GM23338 (cell line): ENCODE measurements at regions not wholly inside any gene's neighbourhood (a gene's known extent, or its start where the extent isn't known, plus 50 kb on each side); places are given as distances from the start of the nearest gene placed in this dataset.

Experiments used
- ATAC-seq: fragments of 200-7000 bp; cut with Tn5 transposase; 3 replicates; pipeline ENCODE4 v1.9.1; 2020
- DNase-seq: peaks from one replicate; pipeline ENCODE4 v3.0.0-alpha.2; 2015; ENCODE audit warnings: low spot score
- H2AFZ ChIP-seq: fragments of 200-600 bp; sonication (generic); 2 replicates; pipeline ENCODE4 v1.8.0; 2016; ENCODE audit warnings: antibody characterized with exemption, mild to moderate bottlenecking, moderate library complexity
- H3F3A ChIP-seq: fragments of 200-600 bp; sonication (generic); replicated peaks from 2 replicates; pipeline ENCODE4 v1.8.0; 2017; ENCODE audit warnings: antibody characterized with exemption, mixed run types, low read depth
- H3K27ac ChIP-seq: fragments of 200-600 bp; sonication (generic); 2 replicates; pipeline ENCODE4 v1.6.1; 2016; ENCODE audit warnings: low read depth
- H3K27me3 ChIP-seq: fragments of 200-600 bp; sonication (generic); 2 replicates; pipeline ENCODE4 v1.8.0; 2016; ENCODE audit warnings: mild to moderate bottlenecking, mixed run types, moderate library complexity; ENCODE audit not compliant: insufficient read depth
- H3K36me3 ChIP-seq: fragments of 200-600 bp; sonication (generic); 2 replicates; pipeline ENCODE4 v1.8.0; 2016; ENCODE audit warnings: mild to moderate bottlenecking; ENCODE audit not compliant: insufficient read depth
- H3K4me1 ChIP-seq: fragments of 200-600 bp; sonication (generic); 2 replicates; pipeline ENCODE4 v1.8.0; 2016; ENCODE audit warnings: mild to moderate bottlenecking, moderate library complexity; ENCODE audit not compliant: insufficient read depth
- H3K4me2 ChIP-seq: fragments of 200-600 bp; sonication (generic); 2 replicates; pipeline ENCODE4 v1.7.1; 2017; ENCODE audit warnings: mixed run types
- H3K4me3 ChIP-seq: fragments of 200-600 bp; sonication (generic); 2 replicates; pipeline ENCODE4 v1.6.1; 2016; ENCODE audit warnings: mixed run types
- H3K79me2 ChIP-seq: fragments of 200-600 bp; sonication (generic); replicated peaks from 2 replicates; pipeline ENCODE4 v1.8.0; 2017; ENCODE audit warnings: mild to moderate bottlenecking; ENCODE audit not compliant: insufficient read depth
- H3K9me2 ChIP-seq: fragments of 200-600 bp; sonication (generic); 2 replicates; pipeline ENCODE4 v1.8.0; 2017; ENCODE audit not compliant: insufficient read depth
- H4K20me1 ChIP-seq: fragments of 200-600 bp; sonication (generic); replicated peaks from 2 replicates; pipeline ENCODE4 v1.8.0; 2017; ENCODE audit warnings: mild to moderate bottlenecking; ENCODE audit not compliant: insufficient read depth
- H3K27ac Mint-ChIP-seq: 2 replicates; pipeline ENCODE4 v1.8.0; 2020; ENCODE audit warnings: inconsistent platforms, mild to moderate bottlenecking, moderate library complexity, mixed read lengths
- H3K27me3 Mint-ChIP-seq: 3 replicates; pipeline ENCODE4 v1.8.0; 2022; ENCODE audit warnings: low read depth, mild to moderate bottlenecking, moderate library complexity, mixed read lengths, inconsistent platforms; ENCODE audit not compliant: insufficient read depth, poor library complexity
- H3K36me3 Mint-ChIP-seq: 3 replicates; pipeline ENCODE4 v1.8.0; 2021; ENCODE audit warnings: low read depth, mild to moderate bottlenecking, inconsistent platforms, moderate library complexity, mixed read lengths
- H3K4me1 Mint-ChIP-seq: 3 replicates; pipeline ENCODE4 v1.8.0; 2020; ENCODE audit warnings: mild to moderate bottlenecking, inconsistent platforms, mixed read lengths
- H3K4me3 Mint-ChIP-seq: 3 replicates; pipeline ENCODE4 v1.8.0; 2021; ENCODE audit warnings: moderate library complexity, mild to moderate bottlenecking, inconsistent platforms, mixed read lengths
- H3K9me3 Mint-ChIP-seq: 3 replicates; pipeline ENCODE4 v1.8.0; 2020; ENCODE audit warnings: moderate library complexity, mild to moderate bottlenecking, inconsistent platforms, mixed read lengths
- CREB1 ChIP-seq: fragments of 250-450 bp; sonication (Bioruptor Pico); IDR thresholded peaks from 2 replicates; pipeline ENCODE4 v1.5.0; 2020; ENCODE audit warnings: low read depth, mild to moderate bottlenecking, moderate library complexity
- EZH2 ChIP-seq: fragments of 200-600 bp; sonication (generic); IDR thresholded peaks from one replicate; pipeline ENCODE4 v1.8.0; 2017; ENCODE audit warnings: antibody characterized with exemption, mild to moderate bottlenecking, low read depth; ENCODE audit not compliant: unreplicated experiment
- EZH2phosphoT487 ChIP-seq: fragments of 200-600 bp; sonication (generic); IDR thresholded peaks from one replicate; pipeline ENCODE4 v1.8.1; 2018; ENCODE audit warnings: antibody characterized with exemption; ENCODE audit not compliant: unreplicated experiment
- JUNB ChIP-seq: IDR thresholded peaks from one replicate; pipeline ENCODE4 v1.6.1; 2016; ENCODE audit warnings: antibody characterized with exemption; ENCODE audit not compliant: unreplicated experiment
- POLR2AphosphoS5 ChIP-seq: IDR thresholded peaks from 2 replicates; pipeline ENCODE4 v1.6.1; 2016; ENCODE audit warnings: antibody characterized with exemption, low read depth
- STAT1 ChIP-seq: IDR thresholded peaks from one replicate; pipeline ENCODE4 v1.6.1; 2016; ENCODE audit warnings: antibody characterized with exemption; ENCODE audit not compliant: unreplicated experiment
- ZNF114 ChIP-seq: fragments of 250-450 bp; sonication (Bioruptor Pico); IDR thresholded peaks from 2 replicates; pipeline ENCODE4 v1.5.0; 2020; ENCODE audit warnings: mild to moderate bottlenecking, moderate library complexity
- ZNF331 ChIP-seq: fragments of 250-450 bp; sonication (Bioruptor Pico); IDR thresholded peaks from 2 replicates; pipeline ENCODE4 v1.5.0; 2020; ENCODE audit warnings: low read depth, mild to moderate bottlenecking, moderate library complexity
- TF ChIP-seq, protein P1 (sequence below): IDR thresholded peaks from one replicate; pipeline ENCODE4 v1.6.1; 2018; ENCODE audit warnings: antibody characterized with exemption; ENCODE audit not compliant: unreplicated experiment
- TF ChIP-seq, protein P2 (sequence below), 2 experiments: fragments of 200-600 bp in 1 of 2; sonication (generic) in 1 of 2; conservative IDR thresholded peaks; 2 replicates each; pipeline versions ENCODE4 v1.5.1 to v1.6.1; 2016 to 2017; ENCODE audit warnings: antibody characterized with exemption in 2 of 2, low read depth in 2 of 2, mild to moderate bottlenecking in 2 of 2, moderate library complexity in 1 of 2
- TF ChIP-seq, protein P3 (sequence below): IDR thresholded peaks from 2 replicates; pipeline ENCODE4 v1.6.1; 2016; ENCODE audit warnings: antibody characterized with exemption
- TF ChIP-seq, protein P4 (sequence below): fragments of 250-450 bp; sonication (Bioruptor Pico); IDR thresholded peaks from 2 replicates; pipeline ENCODE4 v1.5.0; 2020; ENCODE audit warnings: mild to moderate bottlenecking, moderate library complexity

GRCh38 chr18:78510091-78510490, 469.5 kb upstream of the SALL3 start (continued):
- TF ChIP-seq CREB1 (CRISPR knock-in tag) (no peak), STAT1 (no peak), ZNF331 (CRISPR knock-in tag) (no peak)

DNA sequence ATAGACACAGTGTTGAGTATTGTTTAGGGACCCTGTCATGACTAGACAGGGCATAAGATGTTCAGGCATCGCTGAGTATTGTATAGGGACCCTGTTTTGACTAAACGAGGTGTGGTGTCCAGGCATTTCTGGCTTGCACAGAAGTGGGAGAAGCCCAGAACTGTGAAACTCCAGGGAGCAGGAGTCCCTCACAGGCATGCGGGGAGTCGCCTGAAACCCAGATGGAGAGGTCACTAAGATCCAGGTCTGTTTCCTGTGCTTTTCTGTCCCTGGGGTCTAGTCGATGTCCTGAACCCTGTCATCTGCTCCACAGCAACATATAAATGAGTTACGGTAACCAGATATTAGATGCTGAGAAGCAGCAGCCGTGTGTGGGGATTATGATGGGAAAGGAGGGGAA, 469.0 kb upstream of the SALL3 start:
- Histone ChIP-seq H3K79me2 (no peaks in the 10 kb centered on the region), H3K27ac (no peak overlapping the region), H3K9me2 (no peaks in the 10 kb centered on the region), H3F3A (no peaks in the 10 kb centered on the region), H3K36me3 (no peaks in the 10 kb centered on the region), H2AFZ (no peak overlapping the region), H3K4me2 (no peak overlapping the region), H3K4me3 (no peak overlapping the region), H3K4me1 (no peaks in the 10 kb centered on the region), H3K27me3 (no peaks in the 10 kb centered on the region), H4K20me1 (no peaks in the 10 kb centered on the region)
- H3K27me3 Mint-ChIP-seq, result peaks cover 9% of the 10 kb centered on the region
- peaks cover 46% of the 10 kb centered on the region for H3K36me3 Mint-ChIP-seq
- TF ChIP-seq ZNF114 (CRISPR knock-in tag) (no peak), POLR2AphosphoS5 (no peak), CREB1 (CRISPR knock-in tag) (no peak), EZH2 (no peak), STAT1 (no peak), JUNB (no peak), ZNF331 (CRISPR knock-in tag) (no peak), EZH2phosphoT487 (no peak)
- TF ChIP-seq, protein P1, sequence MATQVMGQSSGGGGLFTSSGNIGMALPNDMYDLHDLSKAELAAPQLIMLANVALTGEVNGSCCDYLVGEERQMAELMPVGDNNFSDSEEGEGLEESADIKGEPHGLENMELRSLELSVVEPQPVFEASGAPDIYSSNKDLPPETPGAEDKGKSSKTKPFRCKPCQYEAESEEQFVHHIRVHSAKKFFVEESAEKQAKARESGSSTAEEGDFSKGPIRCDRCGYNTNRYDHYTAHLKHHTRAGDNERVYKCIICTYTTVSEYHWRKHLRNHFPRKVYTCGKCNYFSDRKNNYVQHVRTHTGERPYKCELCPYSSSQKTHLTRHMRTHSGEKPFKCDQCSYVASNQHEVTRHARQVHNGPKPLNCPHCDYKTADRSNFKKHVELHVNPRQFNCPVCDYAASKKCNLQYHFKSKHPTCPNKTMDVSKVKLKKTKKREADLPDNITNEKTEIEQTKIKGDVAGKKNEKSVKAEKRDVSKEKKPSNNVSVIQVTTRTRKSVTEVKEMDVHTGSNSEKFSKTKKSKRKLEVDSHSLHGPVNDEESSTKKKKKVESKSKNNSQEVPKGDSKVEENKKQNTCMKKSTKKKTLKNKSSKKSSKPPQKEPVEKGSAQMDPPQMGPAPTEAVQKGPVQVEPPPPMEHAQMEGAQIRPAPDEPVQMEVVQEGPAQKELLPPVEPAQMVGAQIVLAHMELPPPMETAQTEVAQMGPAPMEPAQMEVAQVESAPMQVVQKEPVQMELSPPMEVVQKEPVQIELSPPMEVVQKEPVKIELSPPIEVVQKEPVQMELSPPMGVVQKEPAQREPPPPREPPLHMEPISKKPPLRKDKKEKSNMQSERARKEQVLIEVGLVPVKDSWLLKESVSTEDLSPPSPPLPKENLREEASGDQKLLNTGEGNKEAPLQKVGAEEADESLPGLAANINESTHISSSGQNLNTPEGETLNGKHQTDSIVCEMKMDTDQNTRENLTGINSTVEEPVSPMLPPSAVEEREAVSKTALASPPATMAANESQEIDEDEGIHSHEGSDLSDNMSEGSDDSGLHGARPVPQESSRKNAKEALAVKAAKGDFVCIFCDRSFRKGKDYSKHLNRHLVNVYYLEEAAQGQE, result no peak
- TF ChIP-seq, protein P2, sequence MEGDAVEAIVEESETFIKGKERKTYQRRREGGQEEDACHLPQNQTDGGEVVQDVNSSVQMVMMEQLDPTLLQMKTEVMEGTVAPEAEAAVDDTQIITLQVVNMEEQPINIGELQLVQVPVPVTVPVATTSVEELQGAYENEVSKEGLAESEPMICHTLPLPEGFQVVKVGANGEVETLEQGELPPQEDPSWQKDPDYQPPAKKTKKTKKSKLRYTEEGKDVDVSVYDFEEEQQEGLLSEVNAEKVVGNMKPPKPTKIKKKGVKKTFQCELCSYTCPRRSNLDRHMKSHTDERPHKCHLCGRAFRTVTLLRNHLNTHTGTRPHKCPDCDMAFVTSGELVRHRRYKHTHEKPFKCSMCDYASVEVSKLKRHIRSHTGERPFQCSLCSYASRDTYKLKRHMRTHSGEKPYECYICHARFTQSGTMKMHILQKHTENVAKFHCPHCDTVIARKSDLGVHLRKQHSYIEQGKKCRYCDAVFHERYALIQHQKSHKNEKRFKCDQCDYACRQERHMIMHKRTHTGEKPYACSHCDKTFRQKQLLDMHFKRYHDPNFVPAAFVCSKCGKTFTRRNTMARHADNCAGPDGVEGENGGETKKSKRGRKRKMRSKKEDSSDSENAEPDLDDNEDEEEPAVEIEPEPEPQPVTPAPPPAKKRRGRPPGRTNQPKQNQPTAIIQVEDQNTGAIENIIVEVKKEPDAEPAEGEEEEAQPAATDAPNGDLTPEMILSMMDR (conservative IDR thresholded peaks at IDR 0.05; ENCODE audit: low read depth in 2 of 2), result no peak
- TF ChIP-seq, protein P3, sequence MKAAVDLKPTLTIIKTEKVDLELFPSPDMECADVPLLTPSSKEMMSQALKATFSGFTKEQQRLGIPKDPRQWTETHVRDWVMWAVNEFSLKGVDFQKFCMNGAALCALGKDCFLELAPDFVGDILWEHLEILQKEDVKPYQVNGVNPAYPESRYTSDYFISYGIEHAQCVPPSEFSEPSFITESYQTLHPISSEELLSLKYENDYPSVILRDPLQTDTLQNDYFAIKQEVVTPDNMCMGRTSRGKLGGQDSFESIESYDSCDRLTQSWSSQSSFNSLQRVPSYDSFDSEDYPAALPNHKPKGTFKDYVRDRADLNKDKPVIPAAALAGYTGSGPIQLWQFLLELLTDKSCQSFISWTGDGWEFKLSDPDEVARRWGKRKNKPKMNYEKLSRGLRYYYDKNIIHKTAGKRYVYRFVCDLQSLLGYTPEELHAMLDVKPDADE, result no peak
- TF ChIP-seq, protein P4, sequence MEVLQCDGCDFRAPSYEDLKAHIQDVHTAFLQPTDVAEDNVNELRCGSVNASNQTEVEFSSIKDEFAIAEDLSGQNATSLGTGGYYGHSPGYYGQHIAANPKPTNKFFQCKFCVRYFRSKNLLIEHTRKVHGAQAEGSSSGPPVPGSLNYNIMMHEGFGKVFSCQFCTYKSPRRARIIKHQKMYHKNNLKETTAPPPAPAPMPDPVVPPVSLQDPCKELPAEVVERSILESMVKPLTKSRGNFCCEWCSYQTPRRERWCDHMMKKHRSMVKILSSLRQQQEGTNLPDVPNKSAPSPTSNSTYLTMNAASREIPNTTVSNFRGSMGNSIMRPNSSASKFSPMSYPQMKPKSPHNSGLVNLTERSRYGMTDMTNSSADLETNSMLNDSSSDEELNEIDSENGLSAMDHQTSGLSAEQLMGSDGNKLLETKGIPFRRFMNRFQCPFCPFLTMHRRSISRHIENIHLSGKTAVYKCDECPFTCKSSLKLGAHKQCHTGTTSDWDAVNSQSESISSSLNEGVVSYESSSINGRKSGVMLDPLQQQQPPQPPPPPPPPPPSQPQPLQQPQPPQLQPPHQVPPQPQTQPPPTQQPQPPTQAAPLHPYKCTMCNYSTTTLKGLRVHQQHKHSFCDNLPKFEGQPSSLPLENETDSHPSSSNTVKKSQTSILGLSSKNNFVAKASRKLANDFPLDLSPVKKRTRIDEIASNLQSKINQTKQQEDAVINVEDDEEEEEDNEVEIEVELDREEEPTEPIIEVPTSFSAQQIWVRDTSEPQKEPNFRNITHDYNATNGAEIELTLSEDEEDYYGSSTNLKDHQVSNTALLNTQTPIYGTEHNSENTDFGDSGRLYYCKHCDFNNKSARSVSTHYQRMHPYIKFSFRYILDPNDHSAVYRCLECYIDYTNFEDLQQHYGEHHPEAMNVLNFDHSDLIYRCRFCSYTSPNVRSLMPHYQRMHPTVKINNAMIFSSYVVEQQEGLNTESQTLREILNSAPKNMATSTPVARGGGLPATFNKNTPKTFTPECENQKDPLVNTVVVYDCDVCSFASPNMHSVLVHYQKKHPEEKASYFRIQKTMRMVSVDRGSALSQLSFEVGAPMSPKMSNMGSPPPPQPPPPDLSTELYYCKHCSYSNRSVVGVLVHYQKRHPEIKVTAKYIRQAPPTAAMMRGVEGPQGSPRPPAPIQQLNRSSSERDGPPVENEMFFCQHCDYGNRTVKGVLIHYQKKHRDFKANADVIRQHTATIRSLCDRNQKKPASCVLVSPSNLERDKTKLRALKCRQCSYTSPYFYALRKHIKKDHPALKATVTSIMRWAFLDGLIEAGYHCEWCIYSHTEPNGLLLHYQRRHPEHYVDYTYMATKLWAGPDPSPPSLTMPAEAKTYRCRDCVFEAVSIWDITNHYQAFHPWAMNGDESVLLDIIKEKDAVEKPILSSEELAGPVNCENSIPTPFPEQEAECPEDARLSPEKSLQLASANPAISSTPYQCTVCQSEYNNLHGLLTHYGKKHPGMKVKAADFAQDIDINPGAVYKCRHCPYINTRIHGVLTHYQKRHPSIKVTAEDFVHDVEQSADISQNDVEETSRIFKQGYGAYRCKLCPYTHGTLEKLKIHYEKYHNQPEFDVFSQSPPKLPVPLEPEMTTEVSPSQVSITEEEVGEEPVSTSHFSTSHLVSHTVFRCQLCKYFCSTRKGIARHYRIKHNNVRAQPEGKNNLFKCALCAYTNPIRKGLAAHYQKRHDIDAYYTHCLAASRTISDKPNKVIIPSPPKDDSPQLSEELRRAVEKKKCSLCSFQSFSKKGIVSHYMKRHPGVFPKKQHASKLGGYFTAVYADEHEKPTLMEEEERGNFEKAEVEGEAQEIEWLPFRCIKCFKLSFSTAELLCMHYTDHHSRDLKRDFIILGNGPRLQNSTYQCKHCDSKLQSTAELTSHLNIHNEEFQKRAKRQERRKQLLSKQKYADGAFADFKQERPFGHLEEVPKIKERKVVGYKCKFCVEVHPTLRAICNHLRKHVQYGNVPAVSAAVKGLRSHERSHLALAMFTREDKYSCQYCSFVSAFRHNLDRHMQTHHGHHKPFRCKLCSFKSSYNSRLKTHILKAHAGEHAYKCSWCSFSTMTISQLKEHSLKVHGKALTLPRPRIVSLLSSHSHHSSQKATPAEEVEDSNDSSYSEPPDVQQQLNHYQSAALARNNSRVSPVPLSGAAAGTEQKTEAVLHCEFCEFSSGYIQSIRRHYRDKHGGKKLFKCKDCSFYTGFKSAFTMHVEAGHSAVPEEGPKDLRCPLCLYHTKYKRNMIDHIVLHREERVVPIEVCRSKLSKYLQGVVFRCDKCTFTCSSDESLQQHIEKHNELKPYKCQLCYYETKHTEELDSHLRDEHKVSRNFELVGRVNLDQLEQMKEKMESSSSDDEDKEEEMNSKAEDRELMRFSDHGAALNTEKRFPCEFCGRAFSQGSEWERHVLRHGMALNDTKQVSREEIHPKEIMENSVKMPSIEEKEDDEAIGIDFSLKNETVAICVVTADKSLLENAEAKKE (CRISPR knock-in tag), result no peak
- H3K27ac Mint-ChIP-seq, result no peak overlapping the region
- ATAC-seq (no peak), DNase-seq (no peak)
- no peaks in the 10 kb centered on the region for H3K4me1 Mint-ChIP-seq
- H3K9me3 Mint-ChIP-seq, result peaks cover 82% of the 10 kb centered on the region
- H3K4me3 Mint-ChIP-seq, result no peak overlapping the region
